PC-9 (cell line): ENCODE measurements at regions not wholly inside any gene's neighbourhood (a gene's known extent, or its start where the extent isn't known, plus 50 kb on each side); places are given as distances from the start of the nearest gene placed in this dataset.

Source experiments
- EZH2 ChIP-seq: fragments of 200-600 bp; sonication (generic); IDR thresholded peaks from 2 replicates; pipeline ENCODE4 v1.8.0; 2017; ENCODE audit warnings: antibody characterized with exemption, low read depth
- TF ChIP-seq, protein P1 (sequence below): fragments of 200-600 bp; sonication (generic); conservative IDR thresholded peaks from 2 replicates; pipeline ENCODE4 v1.6.1; 2017; ENCODE audit warnings: mixed run types, antibody characterized with exemption, mild to moderate bottlenecking, moderate library complexity

DNA sequence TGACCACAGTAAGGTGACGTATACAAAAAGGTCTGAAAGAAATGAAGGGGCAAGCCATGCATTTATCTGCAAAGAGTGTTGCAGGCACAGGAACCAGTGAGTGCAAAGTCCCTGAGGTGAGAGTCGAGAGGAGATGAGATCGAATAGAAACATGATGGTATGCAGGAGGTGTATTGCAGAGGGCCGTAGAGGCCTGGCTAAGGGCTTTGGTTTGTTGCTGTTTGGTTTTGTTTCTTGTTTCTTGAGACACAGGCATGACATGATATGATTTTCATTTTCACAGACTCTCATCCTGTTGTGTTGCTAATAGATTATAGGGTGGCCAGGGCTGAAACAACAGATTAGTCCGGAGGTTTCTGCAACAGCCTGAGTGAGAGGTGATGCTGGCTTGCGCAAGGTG, 80.4 kb downstream of the HSPH1 start:
- TF ChIP-seq, protein P1, sequence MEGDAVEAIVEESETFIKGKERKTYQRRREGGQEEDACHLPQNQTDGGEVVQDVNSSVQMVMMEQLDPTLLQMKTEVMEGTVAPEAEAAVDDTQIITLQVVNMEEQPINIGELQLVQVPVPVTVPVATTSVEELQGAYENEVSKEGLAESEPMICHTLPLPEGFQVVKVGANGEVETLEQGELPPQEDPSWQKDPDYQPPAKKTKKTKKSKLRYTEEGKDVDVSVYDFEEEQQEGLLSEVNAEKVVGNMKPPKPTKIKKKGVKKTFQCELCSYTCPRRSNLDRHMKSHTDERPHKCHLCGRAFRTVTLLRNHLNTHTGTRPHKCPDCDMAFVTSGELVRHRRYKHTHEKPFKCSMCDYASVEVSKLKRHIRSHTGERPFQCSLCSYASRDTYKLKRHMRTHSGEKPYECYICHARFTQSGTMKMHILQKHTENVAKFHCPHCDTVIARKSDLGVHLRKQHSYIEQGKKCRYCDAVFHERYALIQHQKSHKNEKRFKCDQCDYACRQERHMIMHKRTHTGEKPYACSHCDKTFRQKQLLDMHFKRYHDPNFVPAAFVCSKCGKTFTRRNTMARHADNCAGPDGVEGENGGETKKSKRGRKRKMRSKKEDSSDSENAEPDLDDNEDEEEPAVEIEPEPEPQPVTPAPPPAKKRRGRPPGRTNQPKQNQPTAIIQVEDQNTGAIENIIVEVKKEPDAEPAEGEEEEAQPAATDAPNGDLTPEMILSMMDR = no peak
- no peak for TF ChIP-seq EZH2
